GM19328 (cell line): ENCODE measurements at regions not wholly inside any gene's neighbourhood (a gene's known extent, or its start where the extent isn't known, plus 50 kb on each side); places are given as distances from the start of the nearest gene placed in this dataset.
"Not testable (repeated sequence)": the region's sequence is repeated elsewhere in the genome, so short reads cannot be mapped to it uniquely, and the experiment has no call there.

Experiments used
- ATAC-seq: cut with Tn5 transposase; IDR thresholded peaks from one replicate; pipeline ENCODE4 v1.9.1; 2021; ENCODE audit warnings: mild to moderate bottlenecking, moderate library complexity; ENCODE audit not compliant: unreplicated experiment

DNA sequence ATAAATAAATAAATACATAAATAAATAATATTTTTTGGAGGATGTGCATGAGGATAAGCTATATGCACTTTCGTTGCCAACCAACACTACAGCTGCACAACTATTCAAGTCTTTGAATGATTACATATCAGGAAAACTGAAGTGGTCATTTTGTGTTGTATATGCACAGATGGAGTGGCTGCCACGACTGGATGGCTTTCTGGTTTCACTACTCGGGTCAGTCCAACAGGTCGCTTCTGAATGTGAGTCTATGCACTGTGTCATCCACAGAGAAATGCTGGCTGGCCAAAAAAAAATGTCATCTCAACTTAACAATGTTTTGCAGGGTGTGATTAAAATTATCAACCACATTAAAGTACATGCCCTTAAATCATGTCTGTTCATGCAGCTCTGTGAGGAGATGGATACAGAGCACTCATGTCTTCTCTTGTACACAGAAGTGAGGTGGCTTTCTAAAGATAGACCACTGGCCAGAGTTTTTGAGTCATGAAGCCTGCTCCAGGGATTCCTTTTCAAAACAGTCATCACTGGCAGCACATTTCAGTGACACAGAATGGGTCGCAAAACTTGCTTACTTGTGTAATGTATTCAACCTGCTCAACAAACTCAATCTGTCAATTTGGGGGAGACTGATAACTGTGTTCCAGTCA is 589.8 kb upstream of the CYLC2 start:
- ATAC-seq: no peak

DNA sequence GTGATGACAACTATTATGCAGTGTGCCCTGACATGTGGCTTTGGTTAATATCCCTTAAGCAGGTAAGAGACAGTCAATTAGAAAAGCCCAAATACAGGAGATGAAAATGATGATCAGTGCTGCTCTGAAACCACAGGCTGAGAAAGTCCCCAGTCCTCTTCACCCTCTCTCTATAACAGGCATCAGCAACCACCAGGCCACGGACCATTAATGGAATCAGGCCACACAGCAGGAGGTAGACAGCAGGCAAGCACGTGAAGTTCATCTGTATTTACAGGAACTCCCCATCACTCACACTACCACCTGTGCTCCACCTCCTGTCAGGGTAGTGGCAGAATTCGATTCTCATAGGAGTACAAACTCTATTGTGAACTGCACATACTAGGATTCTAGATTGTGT is 591.6 kb upstream of the CYLC2 start:
- ATAC-seq: no peak

DNA sequence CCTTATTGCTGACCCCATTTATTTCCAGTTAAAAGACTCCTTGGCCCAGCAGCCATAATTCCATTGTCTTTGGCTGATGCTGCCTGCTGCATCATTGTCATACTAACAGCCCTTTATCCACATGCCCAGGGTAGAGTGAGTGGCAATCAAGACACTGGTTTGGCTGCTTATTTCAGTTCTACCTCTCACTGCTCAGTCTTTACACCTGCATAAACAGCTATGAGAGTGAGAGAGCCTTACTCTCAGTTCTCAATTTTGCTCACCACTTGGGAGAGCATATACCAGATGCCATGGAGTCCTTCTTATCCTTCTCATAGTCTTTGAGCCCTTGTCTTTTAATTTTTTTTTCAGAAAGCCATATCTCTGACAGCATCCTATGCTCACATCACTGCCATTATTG is 596.9 kb upstream of the CYLC2 start:
- no peak for ATAC-seq

DNA sequence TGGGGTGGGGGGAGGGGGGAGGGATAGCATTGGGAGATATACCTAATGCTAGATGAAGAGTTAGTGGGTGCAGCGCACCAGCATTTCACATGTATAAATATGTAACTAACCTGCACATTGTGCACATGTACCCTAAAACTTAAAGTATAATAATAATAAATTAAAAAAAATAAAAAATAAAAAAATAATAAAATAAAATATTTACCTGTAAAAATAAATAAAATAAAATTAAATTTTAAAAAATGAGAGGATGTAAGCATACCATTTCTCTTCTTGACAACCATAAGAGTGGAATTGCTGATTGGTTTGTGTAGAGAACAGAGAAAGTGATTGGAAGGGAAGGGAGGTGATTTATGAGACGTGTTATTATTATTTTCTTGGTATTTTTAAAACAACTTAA is 609.5 kb upstream of the CYLC2 start:
- not testable (repeated sequence) for ATAC-seq

DNA sequence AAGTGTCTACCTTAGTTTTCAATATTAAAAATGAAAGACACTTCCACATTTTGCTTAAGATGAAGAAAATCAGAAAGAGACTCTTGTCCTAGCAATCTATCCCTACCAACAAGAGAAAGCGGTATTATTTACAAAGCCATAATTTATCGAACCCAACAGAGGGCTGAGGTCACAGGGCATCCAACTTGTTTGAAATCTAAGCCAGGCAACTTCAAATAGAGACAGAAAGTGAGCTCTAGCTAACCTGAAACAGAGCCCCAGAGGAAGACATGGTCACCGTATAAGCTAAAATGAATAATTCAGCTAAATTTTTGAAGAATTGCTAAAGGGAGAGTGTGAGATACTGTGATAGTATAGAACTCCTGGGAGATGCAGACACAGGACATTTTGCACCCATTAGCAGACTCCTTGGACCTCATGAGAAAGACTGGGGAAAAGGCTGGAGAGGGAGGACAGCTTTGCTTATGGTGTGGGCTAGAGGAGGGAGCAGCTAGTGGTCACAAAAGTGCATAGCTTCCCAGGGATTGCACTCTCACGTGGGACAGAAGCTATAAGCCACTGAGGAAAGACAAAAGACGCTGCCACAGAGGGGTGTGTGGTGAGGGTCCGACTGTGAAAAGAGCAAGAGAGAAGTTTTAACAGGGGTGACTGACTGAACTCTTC is 624.2 kb upstream of the GRIN3A start:
- no peak for ATAC-seq

DNA sequence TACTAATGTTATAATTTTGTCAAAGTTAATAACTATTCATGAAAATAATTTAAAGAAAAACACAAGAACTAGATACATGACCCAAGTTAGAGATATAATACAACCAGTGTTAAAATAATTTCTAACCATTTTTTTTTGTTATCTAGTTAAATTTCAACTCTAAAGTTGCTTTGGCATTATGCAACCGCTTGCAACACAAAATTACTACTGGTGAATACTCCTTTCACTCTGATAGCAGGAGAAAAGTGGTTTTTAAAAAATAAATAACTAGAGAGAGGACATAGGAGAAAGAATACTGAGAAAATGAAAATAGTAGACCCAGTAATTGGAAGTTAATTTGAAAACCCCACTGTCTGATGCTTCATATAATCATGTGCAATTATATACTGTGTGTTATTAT is 622.4 kb upstream of the GRIN3A start:
- no peak for ATAC-seq

DNA sequence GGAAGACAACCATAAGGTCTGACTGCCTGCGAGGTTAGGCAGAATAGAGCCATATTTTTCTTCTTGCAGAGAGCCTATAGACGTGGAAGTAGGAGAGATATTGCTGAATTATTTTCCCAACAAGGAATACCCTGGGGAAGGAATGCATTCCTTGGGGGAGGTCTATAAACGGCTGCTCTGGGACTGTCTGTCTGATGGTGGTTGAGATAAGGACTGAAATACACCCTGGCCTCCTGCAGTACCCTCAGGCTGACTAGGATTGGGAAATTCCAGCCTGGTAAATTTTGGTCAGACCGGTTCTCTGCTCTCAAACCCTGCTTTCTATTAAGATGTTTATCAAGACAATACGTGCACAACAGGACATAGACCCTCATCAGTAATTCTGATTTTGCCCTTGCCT is 617.5 kb upstream of the GRIN3A start:
- ATAC-seq: no peak

DNA sequence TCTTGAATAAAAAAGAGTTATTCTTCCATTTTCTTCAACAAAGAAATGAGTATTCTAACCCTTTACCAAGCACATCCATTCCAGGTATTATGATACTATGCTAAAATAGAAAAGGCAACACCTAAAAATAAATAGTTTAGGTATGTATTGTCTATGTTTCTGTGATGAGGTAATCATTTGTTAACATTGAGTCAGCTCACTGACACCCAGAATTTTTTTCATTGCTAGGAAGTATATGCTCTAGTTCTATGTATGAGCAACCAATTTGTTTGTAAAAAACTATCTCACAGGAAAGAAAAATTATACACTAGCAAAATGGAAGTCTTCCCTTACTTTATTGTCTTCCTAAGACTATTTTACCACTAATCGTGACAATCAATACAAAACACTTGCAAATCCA is 615.6 kb upstream of the GRIN3A start:
- ATAC-seq: no peak

DNA sequence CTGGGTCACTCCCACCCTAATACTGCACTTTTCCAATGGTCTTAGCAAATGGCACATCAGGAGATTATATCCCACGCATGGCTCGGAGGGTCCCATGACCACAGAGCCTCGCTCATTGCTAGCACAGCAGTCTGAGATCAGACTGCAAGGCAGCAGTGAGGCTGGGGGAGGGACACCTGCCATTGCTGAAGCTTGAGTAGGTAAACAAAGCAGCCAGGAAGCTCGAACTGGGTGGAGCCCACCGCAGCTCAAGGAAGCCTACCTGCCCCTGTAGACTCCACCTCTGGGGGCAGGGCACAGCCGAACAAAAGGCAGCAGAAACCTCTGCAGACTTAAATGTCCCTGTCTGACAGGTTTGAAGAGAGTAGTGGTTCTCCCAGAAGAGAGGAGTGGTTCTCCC is 599.0 kb upstream of the GRIN3A start:
- ATAC-seq: not testable (repeated sequence)

DNA sequence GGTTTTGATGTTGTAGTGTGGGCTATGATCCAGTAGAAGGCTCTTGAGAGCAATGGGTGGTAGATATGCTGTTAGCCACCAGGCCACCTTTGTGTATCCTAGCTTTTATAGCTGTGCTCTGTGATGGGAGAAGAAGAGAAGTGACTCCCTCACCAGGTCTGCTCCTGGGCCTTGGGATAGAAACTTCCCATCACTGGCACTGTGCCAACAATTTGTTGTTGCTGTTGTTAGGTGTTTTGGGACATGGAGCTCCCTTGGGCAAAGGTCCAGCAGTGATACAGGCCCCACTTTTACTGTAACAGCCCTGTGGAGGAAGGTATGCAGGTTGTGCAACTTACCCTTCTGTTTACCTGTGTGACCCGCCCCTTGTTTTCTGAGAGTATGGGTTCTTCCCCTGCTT is 570.9 kb upstream of the GRIN3A start:
- no peak for ATAC-seq

DNA sequence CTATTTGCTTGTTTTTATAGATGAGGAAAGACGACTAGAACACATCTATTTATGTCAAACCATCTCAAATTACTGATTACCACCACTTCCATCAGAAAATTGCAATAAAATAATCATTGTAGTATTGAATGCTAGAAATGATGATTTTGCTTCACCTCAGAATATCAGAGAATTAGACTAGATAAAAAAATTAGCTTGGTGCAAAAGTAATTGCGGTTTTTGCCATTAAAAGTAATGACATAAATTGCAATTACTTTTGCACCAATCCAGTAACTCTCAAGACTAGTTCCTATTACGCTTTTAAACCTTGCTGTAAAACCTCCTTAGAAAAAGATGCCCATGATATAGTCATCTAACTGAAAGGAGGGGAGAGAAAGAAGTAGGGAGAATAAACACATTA is 556.7 kb upstream of the GRIN3A start:
- no peak for ATAC-seq

DNA sequence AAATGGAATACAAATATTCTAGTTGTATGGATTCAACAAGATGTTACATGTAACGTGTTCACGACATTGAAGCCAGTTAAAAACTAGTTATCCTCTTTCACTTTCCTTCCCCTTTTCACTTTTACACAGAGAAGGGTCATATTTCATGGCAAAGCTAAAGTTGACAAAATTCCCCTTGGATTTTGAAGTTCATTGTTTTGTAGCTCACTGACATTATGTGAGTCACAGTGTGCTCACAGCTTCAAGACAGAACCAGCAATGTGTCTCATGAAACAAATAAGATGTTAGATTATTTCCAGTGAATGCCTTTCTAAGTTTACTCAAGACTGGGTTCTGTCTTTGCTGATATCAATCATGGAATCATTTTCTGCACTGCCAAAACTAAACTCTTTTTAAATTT is 535.5 kb upstream of the GRIN3A start:
- no peak for ATAC-seq

DNA sequence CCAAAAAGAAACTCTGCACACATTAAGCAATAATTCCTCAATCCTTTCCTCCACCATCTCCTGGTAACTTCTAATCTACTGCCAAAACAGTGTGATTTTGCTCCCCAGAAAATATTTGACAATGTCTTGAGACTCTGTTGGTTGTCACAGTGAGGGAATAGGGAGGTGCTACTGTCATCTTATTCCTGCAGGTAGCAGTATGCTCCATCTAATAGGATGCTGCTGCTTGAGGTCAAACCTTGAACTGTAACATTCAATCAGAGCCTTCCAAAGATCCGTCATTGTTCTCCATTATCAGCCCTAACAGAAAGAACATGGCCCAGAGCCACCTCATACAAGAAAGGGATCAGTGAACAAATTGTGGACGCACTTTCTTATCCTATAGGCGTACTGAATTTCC is 514.7 kb upstream of the GRIN3A start:
- no peak for ATAC-seq

DNA sequence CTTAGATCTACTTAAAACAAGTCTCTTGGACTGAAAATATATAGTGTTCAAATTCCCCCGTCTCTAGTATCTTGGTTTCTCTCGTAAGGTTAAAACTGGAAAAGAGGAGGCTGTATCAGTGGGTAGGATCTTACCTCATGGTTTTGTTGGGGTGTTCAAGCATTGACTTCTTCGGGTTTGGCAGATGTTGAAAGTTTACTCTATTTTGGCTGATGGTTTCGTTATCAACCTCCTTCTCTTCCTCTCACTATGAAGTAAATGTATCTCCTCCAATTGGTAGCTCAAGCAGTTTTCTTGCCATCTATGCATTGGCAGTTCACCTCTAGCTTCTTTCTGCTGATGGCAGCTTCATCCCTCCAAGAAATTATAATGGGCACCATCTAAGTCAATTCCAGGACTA is 506.5 kb upstream of the GRIN3A start:
- no peak for ATAC-seq

DNA sequence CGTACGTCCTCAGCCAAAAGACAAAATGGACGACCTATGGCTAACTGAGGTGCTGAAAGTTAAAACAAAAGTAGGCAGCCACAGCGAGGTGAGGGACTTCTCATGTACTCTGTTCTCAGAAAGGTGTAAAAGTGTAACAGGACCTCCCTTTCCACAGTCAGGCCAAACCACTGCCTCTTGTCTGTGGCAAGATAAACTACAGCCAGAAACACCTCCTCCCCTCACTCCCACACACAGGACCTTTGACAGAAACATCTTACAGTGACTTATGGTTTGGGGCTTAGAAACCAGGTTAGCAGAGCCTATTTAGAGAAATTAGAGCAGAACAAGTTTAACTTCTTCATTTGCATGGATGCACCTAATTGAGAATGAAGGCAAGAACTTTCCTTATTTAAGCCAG is 499.1 kb upstream of the GRIN3A start:
- no peak for ATAC-seq

DNA sequence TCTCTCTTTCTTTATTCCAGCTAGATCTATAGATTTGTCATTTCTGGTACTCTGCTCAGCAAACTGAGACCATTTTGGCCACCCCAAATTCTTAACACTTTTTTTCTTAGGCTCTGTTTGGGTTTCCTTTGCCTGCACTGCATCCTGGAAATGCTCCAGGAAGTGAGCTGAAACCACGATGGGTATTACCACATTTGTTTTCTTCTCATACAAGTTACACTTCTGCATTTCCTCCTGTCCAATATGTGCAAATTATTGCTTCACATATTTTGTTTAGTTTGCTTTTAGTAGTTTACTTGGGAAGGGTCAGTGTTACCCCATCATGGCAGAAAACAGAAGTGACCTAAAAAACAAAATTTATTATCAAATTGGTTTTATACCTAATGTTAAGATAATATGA is 498.6 kb upstream of the GRIN3A start:
- no peak for ATAC-seq

DNA sequence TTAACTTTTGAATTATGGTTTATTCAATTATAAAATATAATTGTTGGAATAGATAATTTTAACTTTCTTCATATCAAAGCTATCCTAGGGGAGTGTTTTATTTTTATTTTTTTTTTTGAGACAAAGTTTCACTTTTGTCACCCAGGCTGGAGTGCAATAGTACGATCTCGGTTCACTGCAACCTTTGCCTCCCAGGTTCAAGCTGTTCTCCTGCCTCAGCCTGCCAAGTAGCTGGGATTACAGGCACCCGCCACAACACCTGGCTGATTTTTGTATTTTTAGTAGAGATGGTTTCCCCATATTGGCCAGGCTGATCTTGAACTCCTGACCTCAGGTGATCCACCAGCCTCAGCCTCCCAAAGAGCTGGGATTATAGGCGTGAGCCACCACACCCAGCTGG is 489.0 kb upstream of the GRIN3A start:
- ATAC-seq: not testable (repeated sequence)

DNA sequence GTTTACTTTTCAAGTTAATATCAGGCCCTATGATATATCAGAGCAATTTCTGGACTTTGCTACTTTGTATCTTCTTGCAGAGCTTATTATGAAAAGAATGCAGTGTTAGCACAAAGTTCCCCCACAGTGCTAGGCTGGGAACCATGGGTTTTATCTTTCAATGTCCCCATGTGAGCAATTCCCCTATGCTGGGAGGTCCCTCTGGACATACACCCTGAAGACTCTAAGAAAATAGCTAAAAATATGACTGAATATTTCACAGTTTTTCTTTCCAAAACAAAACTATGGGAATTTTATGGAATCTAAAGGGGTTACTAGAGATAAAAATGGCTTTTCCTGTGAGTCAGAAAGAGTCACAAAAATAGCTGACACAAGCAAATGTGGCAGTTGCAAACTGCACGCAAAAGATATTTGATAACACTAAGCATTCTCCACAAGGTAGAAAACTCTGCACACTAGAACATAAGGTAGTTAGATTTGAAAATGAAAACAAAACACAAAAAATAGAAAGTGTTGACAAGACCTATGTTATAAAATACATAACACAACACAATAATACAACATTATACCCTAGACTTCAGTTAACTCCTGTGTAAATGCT is 487.5 kb upstream of the GRIN3A start:
- ATAC-seq: no peak

DNA sequence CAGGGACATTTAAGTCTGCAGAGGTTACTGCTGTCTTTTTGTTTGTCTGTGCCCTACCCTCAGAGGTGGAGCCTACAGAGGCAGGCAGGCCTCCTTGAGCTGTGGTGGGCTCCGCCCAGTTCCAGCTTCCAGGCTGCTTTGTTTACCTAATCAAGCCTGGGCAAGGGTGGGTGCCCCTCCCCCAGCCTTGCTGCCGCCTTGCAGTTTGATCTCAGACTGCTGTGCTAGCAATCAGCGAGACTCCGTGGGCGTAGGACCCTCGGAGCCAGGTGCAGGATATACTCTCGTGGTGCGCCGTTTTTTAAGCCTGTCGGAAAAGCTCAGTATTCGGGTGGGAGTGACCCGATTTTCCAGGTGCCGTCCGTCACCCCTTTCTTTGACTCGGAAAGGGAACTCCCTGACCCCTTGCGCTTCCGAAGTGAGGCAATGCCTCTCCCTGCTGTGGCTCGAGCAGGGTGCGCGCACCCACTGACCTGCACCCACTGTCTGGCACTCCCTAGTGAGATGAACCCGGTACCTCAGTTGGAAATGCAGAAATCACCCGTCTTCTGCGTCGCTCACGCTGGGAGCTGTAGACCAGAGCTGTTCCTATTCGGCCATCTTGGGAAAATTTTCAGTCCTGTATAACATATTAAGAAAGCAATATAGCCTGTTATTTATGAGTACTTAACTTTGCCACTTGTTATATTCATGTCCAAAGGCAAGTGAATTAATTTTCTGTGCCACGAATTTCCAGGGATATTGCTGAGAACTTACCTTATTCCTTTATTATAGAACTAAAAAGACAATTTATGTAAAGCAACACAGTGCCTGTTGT is 485.1 kb upstream of the GRIN3A start:
- ATAC-seq: not testable (repeated sequence)

DNA sequence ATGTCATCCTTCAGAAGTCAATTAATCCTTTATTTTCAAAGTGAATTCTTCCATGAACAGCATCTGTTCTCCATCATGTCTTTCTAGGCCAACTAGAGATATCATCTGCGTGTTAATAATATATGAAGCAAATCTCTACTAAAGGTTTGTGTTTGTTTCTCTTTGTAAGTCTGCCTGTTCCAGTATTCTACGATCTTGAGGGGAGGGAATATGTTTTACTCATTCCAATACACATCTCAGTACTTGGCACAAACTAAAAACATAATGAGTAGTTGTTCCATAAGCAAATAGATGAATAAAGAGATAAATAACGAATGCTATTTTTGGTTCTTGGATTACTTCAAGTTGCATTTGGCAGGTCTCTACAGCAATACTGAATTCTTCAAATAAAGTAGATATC is 470.7 kb upstream of the GRIN3A start:
- ATAC-seq: no peak

DNA sequence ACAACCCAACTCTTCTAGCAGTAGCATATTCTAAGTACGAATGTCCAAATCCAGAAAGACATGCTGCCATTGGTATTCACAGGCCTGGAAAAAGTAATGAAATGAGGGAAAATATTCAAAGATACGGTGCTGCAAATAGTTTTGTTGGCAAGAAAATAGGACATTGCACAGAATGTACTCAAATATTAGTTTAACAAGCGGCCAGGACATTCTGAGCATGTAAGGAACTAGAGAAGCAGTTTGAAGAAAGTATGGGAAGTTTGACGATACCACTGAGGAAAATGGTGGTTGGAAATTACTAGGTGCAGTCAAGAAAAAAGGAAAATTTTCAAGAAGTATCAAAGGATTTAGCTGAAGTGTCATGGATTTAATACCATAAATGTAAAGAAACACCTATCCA is 468.0 kb upstream of the GRIN3A start:
- ATAC-seq: no peak

DNA sequence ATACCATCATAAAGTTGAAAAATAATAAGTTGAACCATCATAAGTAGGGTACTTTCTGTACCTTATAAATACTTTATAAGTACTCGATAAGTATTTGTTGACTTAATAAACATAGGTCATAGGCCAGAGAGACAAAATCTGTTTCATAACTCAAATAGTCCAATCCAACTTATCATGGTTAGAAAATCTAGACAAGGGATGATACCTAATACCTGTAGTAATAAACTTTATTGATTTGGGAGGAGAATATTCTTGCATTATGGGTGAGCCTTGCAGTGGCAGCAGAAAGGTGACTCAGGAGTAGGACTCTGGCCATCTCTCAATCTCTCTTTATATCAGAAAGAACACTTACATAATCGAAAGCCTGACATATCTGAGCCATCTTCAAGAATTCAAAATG is 466.8 kb upstream of the GRIN3A start:
- ATAC-seq: no peak
